ENCODE measurements at regions not wholly inside any gene's neighbourhood (a gene's known extent, or its start where the extent isn't known, plus 50 kb on each side); places are given as distances from the start of the nearest gene placed in this dataset.

DNA sequence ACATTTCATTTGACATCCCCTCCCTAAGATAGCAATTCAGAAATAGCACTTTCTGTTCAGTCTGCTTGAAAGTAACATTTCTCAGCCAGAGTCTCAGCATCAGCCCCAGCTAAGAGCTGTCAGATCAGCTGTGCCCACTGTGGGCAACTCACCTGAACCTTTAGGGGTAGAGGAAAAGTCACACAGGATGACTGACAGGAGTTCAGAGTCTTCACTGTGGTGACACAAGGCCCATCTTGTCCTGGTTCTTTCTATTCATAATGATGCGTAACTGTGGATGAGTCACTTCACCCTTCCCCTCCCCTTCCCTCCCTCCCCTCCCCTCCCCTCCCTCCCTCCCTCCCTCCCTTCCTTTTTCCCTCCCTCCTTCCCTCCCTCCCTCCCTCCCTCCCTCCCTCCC lies 96.1 kb upstream of the RASGRP1 start (continued):
- no peak for TF ChIP-seq CREB1 (IDR thresholded peaks at IDR 0.05)
- TF ChIP-seq NANOG (IDR thresholded peaks at IDR 0.05; ENCODE audit: insufficient read depth, low read depth, low read length, poor library complexity, severe bottlenecking), result no peak
